ENCODE measurements at regions not wholly inside any gene's neighbourhood (a gene's known extent, or its start where the extent isn't known, plus 50 kb on each side); places are given as distances from the start of the nearest gene placed in this dataset.

- Histone ChIP-seq H3K4me1 (no peaks in the 10 kb centered on the region), H3K9me3 (no peaks in the 10 kb centered on the region), H3K27me3 (ENCODE audit: insufficient read depth in 3 of 3, low read length in 2 of 3) (no peaks in the 10 kb centered on the region), H3K4me3 (no peak overlapping the region), H3K27ac (no peak overlapping the region), H3K36me3 (ENCODE audit: insufficient read depth in 1 of 2, low read depth in 1 of 2) (no peaks in the 10 kb centered on the region)
- no peak for TF ChIP-seq CTCF (IDR thresholded peaks at IDR 0.05)
- ATAC-seq (no peak), DNase-seq (no peak)
- WGBS, 3 donors = 52 to 66% (median 61%) methylated on average over 1 of the region's 1 CpG
- intact Hi-C loops (cut with DNase I) = no loop called here
These were observed 665.7 kb upstream of the TBX3 start for GRCh38 chr12:115349711-115350110.

GRCh38 chr12:115348301-115348700 is 664.3 kb upstream of the TBX3 start:
- ATAC-seq (no peak), DNase-seq (no peak)
- Histone ChIP-seq H3K27me3 (ENCODE audit: insufficient read depth in 3 of 3, low read length in 2 of 3) (no peaks in the 10 kb centered on the region), H3K36me3 (ENCODE audit: insufficient read depth in 1 of 2, low read depth in 1 of 2) (no peaks in the 10 kb centered on the region), H3K4me1 (no peaks in the 10 kb centered on the region), H3K9me3 (no peaks in the 10 kb centered on the region), H3K4me3 (no peak overlapping the region), H3K27ac (no peak overlapping the region)
- intact Hi-C loops (cut with DNase I) = no loop called here
- WGBS, 3 donors = 75 to 87% (median 82%) methylated on average over 16 of the region's 16 CpGs
- TF ChIP-seq CTCF (IDR thresholded peaks at IDR 0.05) = no peak

GRCh38 chr12:115343601-115344000 is 659.6 kb upstream of the TBX3 start:
- Histone ChIP-seq H3K36me3 (ENCODE audit: insufficient read depth in 1 of 2, low read depth in 1 of 2) (no peaks in the 10 kb centered on the region), H3K4me3 (no peak overlapping the region), H3K27me3 (ENCODE audit: insufficient read depth in 3 of 3, low read length in 2 of 3) (no peaks in the 10 kb centered on the region), H3K27ac (no peak overlapping the region), H3K9me3 (no peaks in the 10 kb centered on the region), H3K4me1 (no peaks in the 10 kb centered on the region)
- 77 to 85% (median 77%) methylated on average over 5 of the region's 5 CpGs for WGBS, 3 donors
- ATAC-seq (no peak), DNase-seq (no peak)
- no peak for TF ChIP-seq CTCF (IDR thresholded peaks at IDR 0.05)
- intact Hi-C loops (cut with DNase I) = no loop called here

GRCh38 chr12:115343008-115343407 is 659.0 kb upstream of the TBX3 start:
- intact Hi-C loops (cut with DNase I) = no loop called here
- H3K4me3 ChIP-seq = no peak overlapping the region
- ATAC-seq = no peak
- no peaks in the 10 kb centered on the region for H3K9me3 ChIP-seq
- no peaks in the 10 kb centered on the region for H3K27me3 ChIP-seq (ENCODE audit: insufficient read depth in 3 of 3, low read length in 2 of 3)
- no peak for TF ChIP-seq CTCF (IDR thresholded peaks at IDR 0.05)
- H3K36me3 ChIP-seq (ENCODE audit: insufficient read depth in 1 of 2, low read depth in 1 of 2) = no peaks in the 10 kb centered on the region
- WGBS, 3 donors = 98 to 100% (median 100%) methylated on average over 2 of the region's 2 CpGs
- H3K27ac ChIP-seq = no peak overlapping the region
- H3K4me1 ChIP-seq = no peaks in the 10 kb centered on the region
- DNase-seq = no peak

- 8 to 12% (median 9%) methylated on average over 6 of the region's 6 CpGs for WGBS, 3 donors
- ATAC-seq = peak; percentile 54 to 61 (median 60)
- intact Hi-C loops (cut with DNase I) = no loop called here
These were observed 657.5 kb upstream of the TBX3 start for GRCh38 chr12:115341442-115341841.

More at GRCh38 chr12:115341442-115341841, 657.5 kb upstream of the TBX3 start:
- Histone ChIP-seq H3K9me3 (no peaks in the 10 kb centered on the region), H3K4me1 (peaks cover 4% of the 10 kb centered on the region), H3K27ac (peak overlapping the region; percentile 65), H3K4me3 (no peak overlapping the region), H3K36me3 (ENCODE audit: insufficient read depth in 1 of 2, low read depth in 1 of 2) (no peaks in the 10 kb centered on the region), H3K27me3 (ENCODE audit: insufficient read depth in 3 of 3, low read length in 2 of 3) (no peaks in the 10 kb centered on the region)
- peak; percentile 79 to 84 for DNase-seq
- no peak for TF ChIP-seq CTCF (IDR thresholded peaks at IDR 0.05)

Measured in psoas muscle (tissue), 7 donors.